SK-N-SH treated with all-trans-retinoic acid at 6 μM for 48 hours (cell line): ENCODE measurements at regions not wholly inside any gene's neighbourhood (a gene's known extent, or its start where the extent isn't known, plus 50 kb on each side); places are given as distances from the start of the nearest gene placed in this dataset.

Experiments used
- ATAC-seq: fragments of 200-7000 bp; cut with Tn5 transposase; 3 replicates; pipeline ENCODE4 v1.9.1; 2020; ENCODE audit warnings: mild to moderate bottlenecking, moderate library complexity
- BACH2 ChIP-seq: fragments of 250-450 bp; sonication (Bioruptor Pico); IDR thresholded peaks from 2 replicates; pipeline ENCODE4 v1.9.0; 2021; ENCODE audit warnings: mild to moderate bottlenecking, borderline replicate concordance
- CSDC2 ChIP-seq: fragments of 250-450 bp; sonication (Bioruptor Pico); IDR thresholded peaks from 2 replicates; pipeline ENCODE4 v1.5.0; 2020; ENCODE audit warnings: mild to moderate bottlenecking, moderate library complexity
- ESRRG ChIP-seq: fragments of 250-450 bp; sonication (Bioruptor Pico); IDR thresholded peaks from 2 replicates; pipeline ENCODE4 v1.6.1; 2021; ENCODE audit warnings: mild to moderate bottlenecking
- GLIS3 ChIP-seq: fragments of 250-450 bp; sonication (Bioruptor Pico); IDR thresholded peaks from 2 replicates; pipeline ENCODE4 v1.5.0; 2020; ENCODE audit warnings: mild to moderate bottlenecking, moderate library complexity
- ISL1 ChIP-seq: fragments of 250-450 bp; sonication (Bioruptor Pico); IDR thresholded peaks from 2 replicates; pipeline ENCODE4 v2.1.2; 2022; ENCODE audit warnings: mild to moderate bottlenecking, moderate library complexity
- RARB ChIP-seq: fragments of 250-450 bp; sonication (Bioruptor Pico); IDR thresholded peaks from 2 replicates; pipeline ENCODE4 v1.8.0; 2021; ENCODE audit warnings: mild to moderate bottlenecking, moderate library complexity
- SNAI2 ChIP-seq: fragments of 250-450 bp; sonication (Bioruptor Pico); IDR thresholded peaks from 2 replicates; pipeline ENCODE4 v1.5.0; 2020; ENCODE audit warnings: mild to moderate bottlenecking, moderate library complexity
- TOX ChIP-seq: fragments of 250-450 bp; sonication (Bioruptor Pico); IDR thresholded peaks from 2 replicates; pipeline ENCODE4 v1.8.0; 2021; ENCODE audit warnings: mild to moderate bottlenecking, moderate library complexity, borderline replicate concordance
- ZFP3 ChIP-seq: fragments of 250-450 bp; sonication (Bioruptor Pico); IDR thresholded peaks from 2 replicates; pipeline ENCODE4 v1.5.0; 2020; ENCODE audit warnings: mild to moderate bottlenecking, moderate library complexity
- ZFP30 ChIP-seq: fragments of 450-650 bp; formaldehyde crosslinking; IDR thresholded peaks from 2 replicates; pipeline ENCODE4 v1.5.0; 2022; ENCODE audit warnings: mild to moderate bottlenecking, moderate library complexity
- ZNF565 ChIP-seq: fragments of 450-650 bp; formaldehyde crosslinking; conservative IDR thresholded peaks from 2 replicates; pipeline ENCODE4 v1.5.0; 2020; ENCODE audit warnings: low read depth, mild to moderate bottlenecking, moderate library complexity
- TF ChIP-seq, protein P1 (sequence below): fragments of 250-450 bp; sonication (Bioruptor Pico); IDR thresholded peaks from 2 replicates; pipeline ENCODE4 v1.8.0; 2020; ENCODE audit warnings: mild to moderate bottlenecking, moderate library complexity, borderline replicate concordance
- TF ChIP-seq, protein P2 (sequence below): fragments of 250-450 bp; sonication (Bioruptor Pico); IDR thresholded peaks from 2 replicates; pipeline ENCODE4 v1.5.1; 2021; ENCODE audit warnings: mild to moderate bottlenecking, moderate library complexity
- TF ChIP-seq, protein P3 (sequence below): fragments of 250-450 bp; sonication (Bioruptor Pico); IDR thresholded peaks from 2 replicates; pipeline ENCODE4 v1.8.0; 2021; ENCODE audit warnings: low read depth, mild to moderate bottlenecking, moderate library complexity, borderline replicate concordance
- TF ChIP-seq, protein P4 (sequence below): fragments of 250-450 bp; sonication (Bioruptor Pico); IDR thresholded peaks from 2 replicates; pipeline ENCODE4 v1.5.0; 2020; ENCODE audit warnings: mild to moderate bottlenecking, moderate library complexity

DNA sequence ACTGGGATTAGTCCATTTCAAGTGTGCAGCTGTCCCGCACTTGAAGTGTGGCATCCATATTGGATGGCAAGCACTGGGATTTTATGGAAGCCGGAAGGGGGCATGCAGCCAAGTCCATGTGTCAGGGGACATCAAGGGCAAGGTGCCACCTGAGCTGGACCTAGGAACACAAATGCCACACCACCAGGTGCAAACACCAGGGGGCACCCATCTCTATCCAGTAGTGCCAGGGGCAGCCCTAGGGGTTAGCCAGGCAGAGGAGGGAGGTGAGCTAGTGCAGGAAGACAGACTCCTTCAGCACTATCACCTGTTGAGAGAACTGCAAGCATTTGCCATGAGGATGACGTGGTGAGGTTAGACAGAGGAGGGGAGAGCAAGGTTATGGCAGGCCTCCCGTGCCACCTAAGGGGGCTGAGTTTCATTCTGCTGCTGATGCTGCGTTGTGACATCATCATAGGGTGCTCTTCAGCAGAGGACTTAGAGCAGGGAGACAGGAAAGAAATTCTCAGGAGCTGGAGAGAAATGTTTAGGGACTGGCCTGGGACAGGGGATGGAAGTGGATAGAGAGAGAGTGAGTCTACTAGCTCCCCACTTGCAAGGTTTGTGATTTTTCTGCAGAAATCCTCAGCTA is 192.6 kb upstream of the SLC24A3 start:
- no peak for ATAC-seq
- TF ChIP-seq ZFP3 (CRISPR knock-in tag): no peak
- no peak for TF ChIP-seq SNAI2
- no peak for TF ChIP-seq ISL1 (CRISPR knock-in tag)
- no peak for TF ChIP-seq BACH2 (CRISPR knock-in tag)
- no peak for TF ChIP-seq CSDC2 (CRISPR knock-in tag)
- no peak for TF ChIP-seq TOX (CRISPR knock-in tag)

DNA sequence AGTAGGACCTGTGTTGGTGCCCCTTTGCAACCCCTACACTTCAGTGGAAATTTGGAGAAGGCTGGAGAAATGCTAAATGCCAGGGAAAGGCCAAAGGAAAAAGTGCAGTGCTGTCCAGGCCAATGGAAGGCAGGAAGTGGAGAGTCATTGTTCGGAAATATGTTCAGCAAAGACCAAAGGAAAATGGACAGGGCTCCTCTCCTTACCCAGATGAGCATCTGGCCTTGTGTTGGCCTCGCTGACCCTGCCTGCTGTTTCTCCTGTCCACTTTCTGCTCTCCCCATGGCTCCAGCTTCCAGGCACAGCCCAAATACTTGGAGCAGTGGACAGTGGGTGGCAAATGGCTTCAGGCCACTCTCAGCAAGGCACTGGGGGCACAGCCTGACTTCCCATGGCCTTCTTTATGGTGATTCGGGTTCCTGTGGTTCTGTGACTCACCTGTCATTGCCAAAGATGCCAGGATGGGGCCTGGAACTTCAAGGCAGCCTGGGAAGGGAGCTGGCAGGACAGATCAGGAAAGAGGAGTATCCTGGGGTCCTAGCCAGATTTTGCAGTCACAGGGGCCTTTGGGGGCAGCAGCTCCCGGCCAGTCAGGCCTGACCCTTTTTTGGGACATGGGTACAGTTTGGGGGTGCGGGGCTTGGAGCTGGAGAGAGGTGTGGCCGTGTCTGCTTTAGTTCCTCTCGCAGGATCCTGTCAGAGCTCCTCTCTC is 190.9 kb upstream of the SLC24A3 start:
- ATAC-seq: no peak
- TF ChIP-seq, protein P1, sequence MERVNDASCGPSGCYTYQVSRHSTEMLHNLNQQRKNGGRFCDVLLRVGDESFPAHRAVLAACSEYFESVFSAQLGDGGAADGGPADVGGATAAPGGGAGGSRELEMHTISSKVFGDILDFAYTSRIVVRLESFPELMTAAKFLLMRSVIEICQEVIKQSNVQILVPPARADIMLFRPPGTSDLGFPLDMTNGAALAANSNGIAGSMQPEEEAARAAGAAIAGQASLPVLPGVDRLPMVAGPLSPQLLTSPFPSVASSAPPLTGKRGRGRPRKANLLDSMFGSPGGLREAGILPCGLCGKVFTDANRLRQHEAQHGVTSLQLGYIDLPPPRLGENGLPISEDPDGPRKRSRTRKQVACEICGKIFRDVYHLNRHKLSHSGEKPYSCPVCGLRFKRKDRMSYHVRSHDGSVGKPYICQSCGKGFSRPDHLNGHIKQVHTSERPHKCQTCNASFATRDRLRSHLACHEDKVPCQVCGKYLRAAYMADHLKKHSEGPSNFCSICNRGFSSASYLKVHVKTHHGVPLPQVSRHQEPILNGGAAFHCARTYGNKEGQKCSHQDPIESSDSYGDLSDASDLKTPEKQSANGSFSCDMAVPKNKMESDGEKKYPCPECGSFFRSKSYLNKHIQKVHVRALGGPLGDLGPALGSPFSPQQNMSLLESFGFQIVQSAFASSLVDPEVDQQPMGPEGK: no peak
- TF ChIP-seq TOX (CRISPR knock-in tag): no peak
- TF ChIP-seq, protein P2, sequence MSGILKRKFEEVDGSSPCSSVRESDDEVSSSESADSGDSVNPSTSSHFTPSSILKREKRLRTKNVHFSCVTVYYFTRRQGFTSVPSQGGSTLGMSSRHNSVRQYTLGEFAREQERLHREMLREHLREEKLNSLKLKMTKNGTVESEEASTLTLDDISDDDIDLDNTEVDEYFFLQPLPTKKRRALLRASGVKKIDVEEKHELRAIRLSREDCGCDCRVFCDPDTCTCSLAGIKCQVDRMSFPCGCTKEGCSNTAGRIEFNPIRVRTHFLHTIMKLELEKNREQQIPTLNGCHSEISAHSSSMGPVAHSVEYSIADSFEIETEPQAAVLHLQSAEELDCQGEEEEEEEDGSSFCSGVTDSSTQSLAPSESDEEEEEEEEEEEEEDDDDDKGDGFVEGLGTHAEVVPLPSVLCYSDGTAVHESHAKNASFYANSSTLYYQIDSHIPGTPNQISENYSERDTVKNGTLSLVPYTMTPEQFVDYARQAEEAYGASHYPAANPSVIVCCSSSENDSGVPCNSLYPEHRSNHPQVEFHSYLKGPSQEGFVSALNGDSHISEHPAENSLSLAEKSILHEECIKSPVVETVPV: no peak
- TF ChIP-seq GLIS3 (CRISPR knock-in tag): no peak
- TF ChIP-seq, protein P3, sequence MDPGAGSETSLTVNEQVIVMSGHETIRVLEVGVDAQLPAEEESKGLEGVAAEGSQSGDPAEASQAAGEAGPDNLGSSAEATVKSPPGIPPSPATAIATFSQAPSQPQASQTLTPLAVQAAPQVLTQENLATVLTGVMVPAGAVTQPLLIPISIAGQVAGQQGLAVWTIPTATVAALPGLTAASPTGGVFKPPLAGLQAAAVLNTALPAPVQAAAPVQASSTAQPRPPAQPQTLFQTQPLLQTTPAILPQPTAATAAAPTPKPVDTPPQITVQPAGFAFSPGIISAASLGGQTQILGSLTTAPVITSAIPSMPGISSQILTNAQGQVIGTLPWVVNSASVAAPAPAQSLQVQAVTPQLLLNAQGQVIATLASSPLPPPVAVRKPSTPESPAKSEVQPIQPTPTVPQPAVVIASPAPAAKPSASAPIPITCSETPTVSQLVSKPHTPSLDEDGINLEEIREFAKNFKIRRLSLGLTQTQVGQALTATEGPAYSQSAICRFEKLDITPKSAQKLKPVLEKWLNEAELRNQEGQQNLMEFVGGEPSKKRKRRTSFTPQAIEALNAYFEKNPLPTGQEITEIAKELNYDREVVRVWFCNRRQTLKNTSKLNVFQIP: no peak
- TF ChIP-seq, protein P4, sequence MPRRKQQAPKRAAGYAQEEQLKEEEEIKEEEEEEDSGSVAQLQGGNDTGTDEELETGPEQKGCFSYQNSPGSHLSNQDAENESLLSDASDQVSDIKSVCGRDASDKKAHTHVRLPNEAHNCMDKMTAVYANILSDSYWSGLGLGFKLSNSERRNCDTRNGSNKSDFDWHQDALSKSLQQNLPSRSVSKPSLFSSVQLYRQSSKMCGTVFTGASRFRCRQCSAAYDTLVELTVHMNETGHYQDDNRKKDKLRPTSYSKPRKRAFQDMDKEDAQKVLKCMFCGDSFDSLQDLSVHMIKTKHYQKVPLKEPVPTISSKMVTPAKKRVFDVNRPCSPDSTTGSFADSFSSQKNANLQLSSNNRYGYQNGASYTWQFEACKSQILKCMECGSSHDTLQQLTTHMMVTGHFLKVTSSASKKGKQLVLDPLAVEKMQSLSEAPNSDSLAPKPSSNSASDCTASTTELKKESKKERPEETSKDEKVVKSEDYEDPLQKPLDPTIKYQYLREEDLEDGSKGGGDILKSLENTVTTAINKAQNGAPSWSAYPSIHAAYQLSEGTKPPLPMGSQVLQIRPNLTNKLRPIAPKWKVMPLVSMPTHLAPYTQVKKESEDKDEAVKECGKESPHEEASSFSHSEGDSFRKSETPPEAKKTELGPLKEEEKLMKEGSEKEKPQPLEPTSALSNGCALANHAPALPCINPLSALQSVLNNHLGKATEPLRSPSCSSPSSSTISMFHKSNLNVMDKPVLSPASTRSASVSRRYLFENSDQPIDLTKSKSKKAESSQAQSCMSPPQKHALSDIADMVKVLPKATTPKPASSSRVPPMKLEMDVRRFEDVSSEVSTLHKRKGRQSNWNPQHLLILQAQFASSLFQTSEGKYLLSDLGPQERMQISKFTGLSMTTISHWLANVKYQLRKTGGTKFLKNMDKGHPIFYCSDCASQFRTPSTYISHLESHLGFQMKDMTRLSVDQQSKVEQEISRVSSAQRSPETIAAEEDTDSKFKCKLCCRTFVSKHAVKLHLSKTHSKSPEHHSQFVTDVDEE (CRISPR knock-in tag): no peak
- TF ChIP-seq ZFP30 (CRISPR knock-in tag): no peak
- no peak for TF ChIP-seq BACH2 (CRISPR knock-in tag)
- no peak for TF ChIP-seq SNAI2
- TF ChIP-seq ESRRG: no peak

DNA sequence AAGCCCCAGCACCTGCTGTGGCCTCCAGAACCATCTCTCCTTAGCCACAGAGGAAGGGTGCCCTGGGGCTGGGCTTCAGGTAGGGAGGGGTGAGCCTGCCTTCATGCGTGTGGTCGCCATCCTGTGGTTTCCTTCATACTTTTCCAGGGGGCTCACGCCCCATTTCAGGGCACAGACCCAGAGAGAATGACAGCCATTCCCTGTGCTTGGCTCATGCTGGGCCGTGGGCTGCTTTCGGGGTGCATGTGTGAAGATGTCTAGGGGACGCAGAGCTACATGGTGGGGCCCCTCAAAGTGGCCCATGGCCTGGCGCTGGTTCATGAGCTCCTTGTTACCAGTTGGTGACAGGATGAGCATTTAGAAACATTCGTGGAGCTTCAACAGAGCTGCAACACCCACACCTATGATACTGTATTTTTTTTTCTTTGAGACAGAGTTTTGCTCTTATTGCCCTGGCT is 190.3 kb upstream of the SLC24A3 start:
- TF ChIP-seq, protein P4 (CRISPR knock-in tag): no peak
- TF ChIP-seq, protein P2: no peak
- no peak for TF ChIP-seq GLIS3 (CRISPR knock-in tag)
- TF ChIP-seq RARB: no peak
- no peak for TF ChIP-seq TOX (CRISPR knock-in tag)
- TF ChIP-seq CSDC2 (CRISPR knock-in tag): no peak
- no peak for TF ChIP-seq ZNF565 (CRISPR knock-in tag)
- no peak for TF ChIP-seq BACH2 (CRISPR knock-in tag)
- no peak for ATAC-seq
